ENCODE measurements at regions not wholly inside any gene's neighbourhood (a gene's known extent, or its start where the extent isn't known, plus 50 kb on each side); places are given as distances from the start of the nearest gene placed in this dataset.
A peak's percentile ranks its signal among the peaks of the same experiment; 100 is the strongest.

- TF ChIP-seq RXRA (IDR thresholded peaks at IDR 0.05), result no peak
- TF ChIP-seq RAD21 (IDR thresholded peaks at IDR 0.05), result peak; percentile 77 to 80
- peak; percentile 28 for TF ChIP-seq CTCF (IDR thresholded peaks at IDR 0.05; ENCODE audit: low read depth, low read length, missing input control)
- WGBS, result 11% methylated on average over 12 of the region's 12 CpGs
- H3K4me3 ChIP-seq (ENCODE audit: low read depth in 1 of 3, low read length in 3 of 3), result no peak overlapping the region
Observed at GRCh38 chr18:41391616-41392595, 563.1 kb upstream of the PIK3C3 start.

GRCh38 chr18:41390309-41390708 lies 564.7 kb upstream of the PIK3C3 start:
- Histone ChIP-seq H3K4me3 (ENCODE audit: low read depth in 1 of 3, low read length in 3 of 3) (no peak overlapping the region), H3K4me1 (ENCODE audit: control insufficient read depth in 4 of 4, insufficient read depth in 4 of 4, low read length in 3 of 4) (peaks cover 0 to 7% (median 0%) of the 10 kb centered on the region in 4 donors), H3K27ac (ENCODE audit: low read depth in 1 of 2, low read length in 2 of 2) (no peak overlapping the region), H3K36me3 (ENCODE audit: control insufficient read depth in 4 of 4, insufficient read depth in 3 of 4, low read depth in 1 of 4, low read length in 3 of 4) (no peaks in the 10 kb centered on the region), H3K27me3 (ENCODE audit: control insufficient read depth in 4 of 4, insufficient read depth in 4 of 4, low read length in 3 of 4) (peaks cover 0 to 8% (median 2%) of the 10 kb centered on the region in 4 donors), H3K9ac (ENCODE audit: low read depth in 1 of 2, low read length in 2 of 2) (no peak overlapping the region), H3K9me3 (ENCODE audit: control insufficient read depth in 4 of 4, low read length in 3 of 4) (no peaks in the 10 kb centered on the region)
- TF ChIP-seq HNF4G (IDR thresholded peaks at IDR 0.05), result no peak
- TF ChIP-seq TAF1 (conservative IDR thresholded peaks at IDR 0.05), result no peak
- no peak for TF ChIP-seq MAX (IDR thresholded peaks at IDR 0.05)
- no peak for TF ChIP-seq JUND (IDR thresholded peaks at IDR 0.05)
- TF ChIP-seq CTCF (IDR thresholded peaks at IDR 0.05; ENCODE audit: low read depth, low read length, missing input control), result no peak
- TF ChIP-seq ZBTB33 (IDR thresholded peaks at IDR 0.05), result no peak
- TF ChIP-seq SP1 (IDR thresholded peaks at IDR 0.05), result no peak
- no peak for TF ChIP-seq REST (IDR thresholded peaks at IDR 0.05)
- no peak for TF ChIP-seq NR2F2 (IDR thresholded peaks at IDR 0.05)
- no peak for TF ChIP-seq YY1 (IDR thresholded peaks at IDR 0.05)
- no peak for TF ChIP-seq EGR1 (IDR thresholded peaks at IDR 0.05; ENCODE audit: low read depth in 2 of 2)
- TF ChIP-seq RXRA (IDR thresholded peaks at IDR 0.05), result no peak
- TF ChIP-seq GABPA (IDR thresholded peaks at IDR 0.05 in 1 of 2, conservative IDR thresholded peaks at IDR 0.05 in 1 of 2), result no peak
- no peak for TF ChIP-seq FOXA1 (IDR thresholded peaks at IDR 0.05)
- no peak for TF ChIP-seq ATF3 (IDR thresholded peaks at IDR 0.05)
- TF ChIP-seq RAD21 (IDR thresholded peaks at IDR 0.05), result no peak
- TF ChIP-seq HNF4A (conservative IDR thresholded peaks at IDR 0.05), result no peak
- no peak for TF ChIP-seq FOXA2 (IDR thresholded peaks at IDR 0.05)
- 67% methylated on average over 9 of the region's 9 CpGs for WGBS
- no peak for DNase-seq (ENCODE audit: low spot score)

More at GRCh38 chr18:41391616-41392595, 563.1 kb upstream of the PIK3C3 start:
- H3K4me1 ChIP-seq (ENCODE audit: control insufficient read depth in 4 of 4, insufficient read depth in 4 of 4, low read length in 3 of 4), result peaks cover 0 to 7% (median 0%) of the 10 kb centered on the region in 4 donors
- H3K27ac ChIP-seq (ENCODE audit: low read depth in 1 of 2, low read length in 2 of 2), result no peak overlapping the region
- H3K9me3 ChIP-seq (ENCODE audit: control insufficient read depth in 4 of 4, low read length in 3 of 4), result no peaks in the 10 kb centered on the region
- no peaks in the 10 kb centered on the region for H3K36me3 ChIP-seq (ENCODE audit: control insufficient read depth in 4 of 4, insufficient read depth in 3 of 4, low read depth in 1 of 4, low read length in 3 of 4)
- H3K9ac ChIP-seq (ENCODE audit: low read depth in 1 of 2, low read length in 2 of 2), result no peak overlapping the region
- DNase-seq (ENCODE audit: low spot score), result peak; percentile 34
- peaks cover 0 to 8% (median 2%) of the 10 kb centered on the region in 4 donors for H3K27me3 ChIP-seq (ENCODE audit: control insufficient read depth in 4 of 4, insufficient read depth in 4 of 4, low read length in 3 of 4)

All from liver (tissue), 8 donors.